BLaER1 treated with 17β-estradiol and CSF1 and Interleukin-3, amounts not matched to agents 10 nM and 100 nM (cell line): ENCODE measurements at regions not wholly inside any gene's neighbourhood (a gene's known extent, or its start where the extent isn't known, plus 50 kb on each side); places are given as distances from the start of the nearest gene placed in this dataset.
A peak's percentile ranks its signal among the peaks of the same experiment; 100 is the strongest.

ENCODE experiments used
- H3K27ac ChIP-seq, 11 experiments: shearing (Covaris generic); formaldehyde crosslinking; 2 replicates each; pipeline ENCODE4 v1.8.1; 2022
- H3K27me3 ChIP-seq, 11 experiments: shearing (Covaris generic); formaldehyde crosslinking; 2 replicates each; pipeline ENCODE4 v1.8.1; 2022
- H3K36me3 ChIP-seq, 11 experiments: shearing (Covaris generic); formaldehyde crosslinking; 2 replicates each; pipeline ENCODE4 v1.8.1; 2022
- H3K4me1 ChIP-seq, 10 experiments: shearing (Covaris generic); formaldehyde crosslinking; 2 replicates each; pipeline ENCODE4 v1.8.1; 2022
- H3K4me2 ChIP-seq, 11 experiments: shearing (Covaris generic); formaldehyde crosslinking; 2 replicates each; pipeline ENCODE4 v1.8.1; 2022
- H3K4me3 ChIP-seq, 10 experiments: shearing (Covaris generic); formaldehyde crosslinking; 2 replicates each; pipeline ENCODE4 v1.8.1; 2022
- H3K9ac ChIP-seq, 11 experiments: shearing (Covaris generic); formaldehyde crosslinking; 2 replicates each; pipeline ENCODE4 v1.8.1; 2022
- H3K9me3 ChIP-seq, 11 experiments: shearing (Covaris generic); formaldehyde crosslinking; replicated peaks in 1 of 11; 2 replicates each; pipeline ENCODE4 v1.8.1; 2022
- H4K20me1 ChIP-seq, 11 experiments: shearing (Covaris generic); formaldehyde crosslinking; 2 replicates each; pipeline ENCODE4 v1.8.1; 2022
- Cebpa-rat ChIP-seq, 11 experiments: shearing (Covaris generic); IDR thresholded peaks; 2 replicates each; pipeline ENCODE4 v1.8.1; 2022

DNA sequence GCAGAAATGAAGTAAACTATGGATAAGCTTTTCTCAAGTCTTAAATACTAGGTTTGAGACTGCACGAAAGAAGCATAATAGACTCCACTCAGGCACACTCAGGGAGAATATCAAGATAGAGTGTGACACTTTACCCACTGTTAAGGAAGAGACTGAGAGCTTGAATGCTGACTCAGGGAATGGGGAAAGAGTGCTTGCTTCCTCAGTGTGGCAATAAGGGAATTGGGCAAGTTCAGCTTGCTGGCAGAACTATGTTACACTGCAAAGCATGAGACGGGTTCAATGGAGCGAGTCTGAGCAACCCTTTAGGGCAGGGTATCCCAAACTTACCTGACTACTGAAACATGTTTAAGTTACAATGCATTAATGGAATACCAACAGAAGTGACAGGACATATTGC is 237.7 kb upstream of the MEF2C start:
- Histone ChIP-seq H4K20me1 (no peaks in the 10 kb centered on the region), H3K4me2 (peak overlapping the region in 5 of 11 experiments; percentile 44 to 72 (median 60); a peak in 10 of 22 replicates), H3K9me3 (no peaks in the 10 kb centered on the region; a peak in 1 of 22 replicates), H3K4me1 (peaks cover 0 to 62% (median 4%) of the 10 kb centered on the region in 10 experiments; a peak in 9 of 20 replicates), H3K27ac (peak overlapping the region in 3 of 11 experiments; percentile 40 to 59 (median 44); a peak in 7 of 22 replicates), H3K9ac (no peak overlapping the region), H3K27me3 (no peaks in the 10 kb centered on the region), H3K4me3 (no peak overlapping the region), H3K36me3 (no peaks in the 10 kb centered on the region)
- peak in 5 of 11 experiments; percentile 65 to 89 (median 83); a peak in 9 of 22 replicates for TF ChIP-seq Cebpa-rat (IDR thresholded peaks at IDR 0.05)

DNA sequence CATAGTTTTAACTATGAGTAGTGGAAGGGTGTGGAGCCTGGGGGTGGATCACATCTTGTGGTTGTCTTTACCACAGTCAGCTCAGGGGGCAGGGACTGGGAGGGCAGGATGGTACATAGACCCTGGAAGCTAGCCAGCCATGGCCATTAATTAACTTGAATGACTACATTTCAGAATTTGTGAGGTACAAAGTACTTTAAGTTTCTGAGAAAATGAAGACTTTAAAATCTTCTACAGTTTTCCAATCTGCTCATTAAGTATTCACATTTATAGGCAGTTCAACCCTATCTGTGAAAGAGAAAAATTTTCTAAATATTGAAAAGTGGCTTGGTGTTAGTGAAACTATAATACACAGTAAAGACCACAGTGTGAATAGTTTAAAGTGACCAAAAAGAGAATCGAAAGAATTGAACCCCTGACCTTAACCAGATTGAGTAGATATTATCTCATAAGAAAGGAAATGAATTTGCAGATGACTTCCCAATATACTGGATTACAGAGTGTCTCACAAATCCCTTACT is 234.2 kb upstream of the MEF2C start:
- no peaks in the 10 kb centered on the region; a peak in 1 of 22 replicates for H3K9me3 ChIP-seq
- H3K4me2 ChIP-seq, result peak overlapping the region in 4 of 11 experiments; percentile 51 to 77 (median 66); a peak in 8 of 22 replicates
- H3K27ac ChIP-seq, result peak overlapping the region in 5 of 11 experiments; percentile 3 to 61 (median 57); a peak in 8 of 22 replicates
- H3K9ac ChIP-seq, result no peak overlapping the region
- H3K4me3 ChIP-seq, result no peak overlapping the region
- no peaks in the 10 kb centered on the region for H4K20me1 ChIP-seq
- no peak for TF ChIP-seq Cebpa-rat (IDR thresholded peaks at IDR 0.05)
- no peaks in the 10 kb centered on the region for H3K36me3 ChIP-seq
- no peaks in the 10 kb centered on the region for H3K27me3 ChIP-seq
- peaks cover 0 to 53% (median 4%) of the 10 kb centered on the region in 10 experiments; a peak in 9 of 20 replicates for H3K4me1 ChIP-seq

GRCh38 chr5:89110916-89111646 is 228.1 kb upstream of the MEF2C start:
- H3K4me1 ChIP-seq, result peaks cover 0 to 29% (median 5%) of the 10 kb centered on the region in 10 experiments; a peak in 11 of 20 replicates
- H3K27me3 ChIP-seq, result no peaks in the 10 kb centered on the region
- no peak overlapping the region for H3K27ac ChIP-seq
- TF ChIP-seq Cebpa-rat (IDR thresholded peaks at IDR 0.05), result no peak
- H3K9me3 ChIP-seq, result 0 out of 22 replicates have a peak, but pooled peaks cover 0 to 7% (median 0%) of the 10 kb centered on the region in 11 experiments
- no peaks in the 10 kb centered on the region for H4K20me1 ChIP-seq
- H3K36me3 ChIP-seq, result no peaks in the 10 kb centered on the region
- H3K4me2 ChIP-seq, result peak overlapping the region in 3 of 11 experiments; percentile 6 to 47 (median 29); a peak in 5 of 22 replicates
- no peak overlapping the region for H3K9ac ChIP-seq
- no peak overlapping the region for H3K4me3 ChIP-seq

DNA sequence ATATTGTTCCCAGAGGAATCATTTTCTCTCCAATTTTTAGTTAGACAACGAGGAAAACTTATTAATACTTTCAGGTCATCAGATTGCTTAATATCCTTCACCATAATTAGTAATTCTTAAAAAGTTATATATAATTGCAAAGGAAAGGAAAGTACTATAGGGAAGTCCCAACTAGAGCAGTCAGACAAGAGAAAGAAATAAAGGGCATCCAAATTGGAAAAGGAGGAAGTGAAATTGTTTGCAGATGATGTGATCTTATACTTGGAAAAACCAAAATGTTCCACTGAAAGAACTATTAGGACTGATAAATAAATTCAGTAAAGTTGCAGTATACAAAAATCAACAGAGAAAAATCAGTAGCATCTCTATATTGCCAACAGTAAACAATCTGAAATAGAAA is 223.5 kb upstream of the MEF2C start:
- H3K4me3 ChIP-seq, result no peak overlapping the region
- no peaks in the 10 kb centered on the region for H3K27me3 ChIP-seq
- peak overlapping the region in 1 of 11 experiments; percentile 26; a peak in 2 of 22 replicates for H3K27ac ChIP-seq
- peaks cover 0 to 37% (median 11%) of the 10 kb centered on the region in 10 experiments; a peak in 11 of 20 replicates for H3K4me1 ChIP-seq
- H3K4me2 ChIP-seq, result peak overlapping the region in 6 of 11 experiments; percentile 19 to 74 (median 61); a peak in 10 of 22 replicates
- no peak for TF ChIP-seq Cebpa-rat (IDR thresholded peaks at IDR 0.05)
- no peaks in the 10 kb centered on the region for H4K20me1 ChIP-seq
- 0 out of 22 replicates have a peak, but pooled peaks cover 0 to 7% (median 0%) of the 10 kb centered on the region in 11 experiments for H3K9me3 ChIP-seq
- no peaks in the 10 kb centered on the region for H3K36me3 ChIP-seq
- no peak overlapping the region for H3K9ac ChIP-seq

DNA sequence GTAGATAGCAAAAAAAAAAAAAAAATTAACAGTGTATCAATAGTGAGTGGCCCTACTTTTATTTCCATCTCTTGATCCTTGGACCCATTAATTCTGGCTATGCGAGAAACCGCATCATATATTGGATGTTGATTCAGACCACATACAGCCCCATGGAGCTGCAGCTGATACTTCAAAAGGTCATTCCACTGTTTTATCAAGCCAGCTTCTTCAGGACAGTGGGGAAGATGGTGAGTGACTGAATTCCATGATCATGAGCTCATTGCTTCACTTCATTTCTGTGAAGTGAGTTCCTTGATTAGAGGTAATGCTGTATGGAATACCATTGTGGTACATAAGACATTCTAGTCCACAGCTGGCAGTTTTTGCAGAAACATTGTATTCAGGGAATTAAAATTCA is 222.9 kb upstream of the MEF2C start:
- H3K9me3 ChIP-seq, result 0 out of 22 replicates have a peak, but pooled peaks cover 0 to 7% (median 0%) of the 10 kb centered on the region in 11 experiments
- peak overlapping the region in 6 of 11 experiments; percentile 19 to 74 (median 61); a peak in 11 of 22 replicates for H3K4me2 ChIP-seq
- no peaks in the 10 kb centered on the region for H3K27me3 ChIP-seq
- no peak for TF ChIP-seq Cebpa-rat (IDR thresholded peaks at IDR 0.05)
- H3K4me1 ChIP-seq, result peaks cover 0 to 31% (median 11%) of the 10 kb centered on the region in 10 experiments; a peak in 11 of 20 replicates
- H3K36me3 ChIP-seq, result no peaks in the 10 kb centered on the region
- peak overlapping the region in 1 of 11 experiments; percentile 26; a peak in 2 of 22 replicates for H3K27ac ChIP-seq
- no peaks in the 10 kb centered on the region for H4K20me1 ChIP-seq
- H3K9ac ChIP-seq, result no peak overlapping the region
- H3K4me3 ChIP-seq, result no peak overlapping the region

GRCh38 chr5:89105171-89105695 is 222.2 kb upstream of the MEF2C start:
- no peaks in the 10 kb centered on the region for H3K27me3 ChIP-seq
- no peak overlapping the region for H3K27ac ChIP-seq
- no peaks in the 10 kb centered on the region for H3K36me3 ChIP-seq
- no peaks in the 10 kb centered on the region for H4K20me1 ChIP-seq
- no peak overlapping the region for H3K9ac ChIP-seq
- H3K9me3 ChIP-seq, result 0 out of 22 replicates have a peak, but pooled peaks cover 0 to 7% (median 0%) of the 10 kb centered on the region in 11 experiments
- H3K4me2 ChIP-seq, result peak overlapping the region in 4 of 11 experiments; percentile 58 to 74 (median 68); a peak in 6 of 22 replicates
- no peak for TF ChIP-seq Cebpa-rat (IDR thresholded peaks at IDR 0.05)
- no peak overlapping the region for H3K4me3 ChIP-seq
- peaks cover 0 to 31% (median 11%) of the 10 kb centered on the region in 10 experiments; a peak in 11 of 20 replicates for H3K4me1 ChIP-seq

GRCh38 chr5:89098199-89098756 is 215.3 kb upstream of the MEF2C start:
- Histone ChIP-seq H3K36me3 (no peaks in the 10 kb centered on the region), H4K20me1 (no peaks in the 10 kb centered on the region), H3K4me1 (no peaks in the 10 kb centered on the region), H3K9me3 (peaks cover 0 to 6% (median 0%) of the 10 kb centered on the region in 11 experiments; a peak in 6 of 22 replicates), H3K27me3 (no peaks in the 10 kb centered on the region), H3K4me2 (no peak overlapping the region), H3K9ac (no peak overlapping the region), H3K4me3 (no peak overlapping the region), H3K27ac (no peak overlapping the region)
- no peak for TF ChIP-seq Cebpa-rat (IDR thresholded peaks at IDR 0.05)

DNA sequence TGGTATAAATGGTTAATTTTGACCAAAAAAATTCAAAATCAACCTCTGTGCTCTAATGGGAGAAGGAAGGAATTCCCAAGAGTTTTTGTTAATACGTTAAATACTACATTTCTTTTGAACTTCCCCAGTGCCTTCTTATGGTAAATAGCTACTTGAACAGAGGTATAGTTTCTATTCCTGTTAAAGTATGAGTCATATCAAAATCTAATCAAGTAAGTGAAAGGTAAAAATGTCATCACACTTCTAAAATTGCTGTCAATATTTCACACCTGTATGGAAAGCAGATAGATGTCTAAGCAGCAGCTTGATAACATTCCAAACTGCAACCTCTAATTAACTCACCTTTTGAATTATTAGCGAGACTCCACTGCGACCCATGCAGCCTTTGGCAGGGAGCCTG is 214.1 kb upstream of the MEF2C start:
- no peak for TF ChIP-seq Cebpa-rat (IDR thresholded peaks at IDR 0.05)
- Histone ChIP-seq H3K27me3 (no peaks in the 10 kb centered on the region), H3K9me3 (peaks cover 0 to 6% (median 0%) of the 10 kb centered on the region in 11 experiments; a peak in 6 of 22 replicates), H3K36me3 (no peaks in the 10 kb centered on the region), H3K4me1 (no peaks in the 10 kb centered on the region), H3K27ac (no peak overlapping the region), H3K4me3 (no peak overlapping the region), H4K20me1 (no peaks in the 10 kb centered on the region), H3K9ac (no peak overlapping the region), H3K4me2 (no peak overlapping the region)
